ENCODE measurements at regions not wholly inside any gene's neighbourhood (a gene's known extent, or its start where the extent isn't known, plus 50 kb on each side); places are given as distances from the start of the nearest gene placed in this dataset.
"Not testable (repeated sequence)": the region's sequence is repeated elsewhere in the genome, so short reads cannot be mapped to it uniquely, and the experiment has no call there.

DNA sequence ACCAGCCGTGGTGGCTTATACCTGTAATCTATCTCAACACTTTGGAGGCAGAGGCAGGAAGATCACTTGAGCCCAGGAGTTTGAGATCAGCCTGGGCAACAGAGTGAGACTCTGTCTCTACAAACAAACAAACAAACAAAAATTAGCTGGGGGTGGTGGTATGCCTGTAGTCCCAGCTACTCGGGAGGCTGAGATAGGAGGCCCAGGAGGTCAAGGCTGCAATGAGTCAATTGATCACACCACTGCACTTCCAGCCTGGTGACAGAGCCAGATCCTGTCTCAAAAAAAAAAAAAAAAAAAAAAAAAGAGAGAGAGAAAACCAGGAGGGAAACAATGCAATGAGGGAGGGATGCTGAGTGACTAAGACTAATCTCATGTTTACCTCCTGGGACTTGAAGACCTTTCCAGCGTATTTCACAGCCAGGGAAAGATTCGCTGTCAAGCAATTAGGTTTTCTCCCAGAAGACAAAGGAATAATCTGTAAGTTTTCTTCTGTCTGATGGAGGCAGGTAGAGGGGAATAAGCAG lies 51.1 kb upstream of the MIER3 start:
- Mint-ChIP-seq H3K27me3 (peaks cover 23% of the 10 kb centered on the region), H3K36me3 (no peaks in the 10 kb centered on the region), H3K27ac (no peak overlapping the region), H3K4me1 (no peaks in the 10 kb centered on the region), H3K9me3 (no peaks in the 10 kb centered on the region), H3K4me3 (no peak overlapping the region)
- no peak for DNase-seq

DNA sequence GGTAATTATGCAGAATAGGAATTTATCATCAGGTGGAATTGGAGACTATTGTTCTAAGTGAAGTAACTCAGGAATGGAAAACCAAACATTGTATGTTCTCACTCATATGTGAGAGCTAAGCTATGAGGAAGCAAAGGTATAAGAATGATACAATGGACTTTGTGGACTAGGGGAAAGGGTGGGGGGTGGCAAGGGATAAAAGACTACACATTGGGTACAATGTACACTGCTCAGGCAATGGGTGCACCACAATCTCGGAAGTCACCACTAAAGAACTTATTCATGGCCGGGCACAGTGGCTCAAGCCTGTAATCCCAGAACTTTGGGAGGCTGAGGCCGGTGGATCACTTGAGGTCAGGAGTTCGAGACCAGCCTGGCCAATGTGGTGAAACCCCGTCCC lies 51.6 kb upstream of the MIER3 start:
- not testable (repeated sequence) for H3K9me3 Mint-ChIP-seq, H3K4me3 Mint-ChIP-seq, H3K27ac Mint-ChIP-seq, H3K4me1 Mint-ChIP-seq, H3K36me3 Mint-ChIP-seq, DNase-seq
- H3K27me3 Mint-ChIP-seq, result peaks cover 23% of the 10 kb centered on the region

DNA sequence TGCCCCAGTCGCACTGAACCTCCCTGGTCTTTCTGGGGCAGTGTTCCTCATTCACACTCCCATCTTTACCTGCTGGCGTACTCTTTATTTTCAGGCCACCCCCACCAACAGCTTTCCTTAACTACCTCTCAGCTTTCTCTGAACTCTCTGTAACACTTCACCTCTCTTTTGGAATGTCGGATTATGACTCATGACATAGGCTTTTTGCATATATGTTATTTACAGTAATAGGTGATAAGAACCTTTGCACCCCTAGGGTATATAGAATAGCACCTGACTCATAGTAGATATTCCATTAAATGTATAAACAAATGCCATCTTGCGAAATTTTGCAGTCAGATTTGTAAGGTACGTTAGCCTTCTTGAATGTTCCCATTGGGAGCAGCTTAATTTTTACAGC lies 52.9 kb upstream of the MIER3 start:
- Mint-ChIP-seq H3K36me3 (no peaks in the 10 kb centered on the region), H3K27me3 (peaks cover 18% of the 10 kb centered on the region), H3K9me3 (no peaks in the 10 kb centered on the region), H3K4me3 (no peak overlapping the region), H3K27ac (no peak overlapping the region), H3K4me1 (no peaks in the 10 kb centered on the region)
- DNase-seq, result no peak

DNA sequence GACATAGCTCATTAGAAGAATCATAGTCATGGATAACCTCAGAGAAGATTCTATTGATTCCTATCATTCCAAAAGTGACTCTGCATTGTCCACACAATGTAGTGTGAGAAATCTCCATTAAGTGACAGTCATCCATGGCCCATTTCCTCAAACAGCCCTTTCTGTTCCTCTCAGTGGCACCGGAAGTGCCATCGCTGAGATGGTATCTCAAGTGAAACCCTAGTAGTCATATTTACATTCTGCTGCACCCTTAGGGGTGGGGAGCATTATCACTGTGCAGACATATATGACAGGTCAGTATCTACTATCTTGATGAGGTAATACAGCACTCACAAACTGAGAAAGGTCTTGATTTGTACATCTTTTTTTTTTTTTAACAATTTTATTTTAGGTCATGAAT lies 55.4 kb upstream of the MIER3 start:
- H3K27ac Mint-ChIP-seq, result no peak overlapping the region
- no peaks in the 10 kb centered on the region for H3K9me3 Mint-ChIP-seq
- no peak overlapping the region for H3K4me3 Mint-ChIP-seq
- DNase-seq, result no peak
- no peaks in the 10 kb centered on the region for H3K4me1 Mint-ChIP-seq
- no peaks in the 10 kb centered on the region for H3K36me3 Mint-ChIP-seq
- H3K27me3 Mint-ChIP-seq, result peaks cover 5% of the 10 kb centered on the region

DNA sequence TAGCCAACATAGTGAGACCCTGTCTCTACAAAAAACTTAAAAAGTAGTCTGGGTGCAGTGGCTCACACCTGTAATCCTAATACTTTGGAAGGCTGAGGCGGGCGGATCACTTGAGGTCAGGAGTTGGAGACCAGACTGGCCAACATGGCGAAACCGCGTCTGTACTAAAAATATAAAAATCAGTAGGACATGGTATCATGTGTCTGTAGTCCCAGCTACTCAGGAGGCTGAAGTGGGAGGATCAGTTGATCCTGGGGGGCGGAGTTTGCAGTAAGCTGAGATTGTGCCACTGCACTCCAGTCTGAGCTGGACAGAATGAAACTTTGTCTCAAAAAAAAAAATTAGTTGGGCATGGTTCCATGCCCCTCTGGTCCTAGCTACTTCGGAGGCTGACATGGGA lies 57.9 kb upstream of the MIER3 start:
- no peaks in the 10 kb centered on the region for H3K4me1 Mint-ChIP-seq
- no peaks in the 10 kb centered on the region for H3K9me3 Mint-ChIP-seq
- no peak overlapping the region for H3K27ac Mint-ChIP-seq
- DNase-seq, result no peak
- no peaks in the 10 kb centered on the region for H3K36me3 Mint-ChIP-seq
- no peak overlapping the region for H3K4me3 Mint-ChIP-seq
- no peaks in the 10 kb centered on the region for H3K27me3 Mint-ChIP-seq

DNA sequence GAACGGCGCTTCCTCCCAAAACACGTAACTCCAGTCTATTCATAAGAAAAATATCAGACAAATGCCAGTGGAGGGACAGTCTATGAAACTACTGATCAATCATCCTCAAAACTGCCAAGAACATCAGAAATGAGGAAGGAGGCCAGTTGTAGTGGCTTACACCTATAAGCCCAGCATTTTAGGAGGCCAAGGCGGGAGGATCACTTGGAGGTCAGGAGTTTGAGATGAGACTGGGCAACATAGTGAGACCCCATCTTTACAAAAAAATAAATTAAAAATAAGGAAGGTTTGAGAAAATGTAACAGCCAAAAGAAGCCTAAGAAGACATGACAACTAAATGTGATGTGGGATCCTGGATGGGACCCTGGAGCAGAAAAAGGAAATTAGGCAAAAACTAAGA lies 58.9 kb upstream of the MIER3 start:
- no peak for DNase-seq
- H3K9me3 Mint-ChIP-seq, result no peaks in the 10 kb centered on the region
- no peaks in the 10 kb centered on the region for H3K4me1 Mint-ChIP-seq
- H3K27ac Mint-ChIP-seq, result no peak overlapping the region
- H3K4me3 Mint-ChIP-seq, result no peak overlapping the region
- H3K27me3 Mint-ChIP-seq, result no peaks in the 10 kb centered on the region
- H3K36me3 Mint-ChIP-seq, result no peaks in the 10 kb centered on the region

DNA sequence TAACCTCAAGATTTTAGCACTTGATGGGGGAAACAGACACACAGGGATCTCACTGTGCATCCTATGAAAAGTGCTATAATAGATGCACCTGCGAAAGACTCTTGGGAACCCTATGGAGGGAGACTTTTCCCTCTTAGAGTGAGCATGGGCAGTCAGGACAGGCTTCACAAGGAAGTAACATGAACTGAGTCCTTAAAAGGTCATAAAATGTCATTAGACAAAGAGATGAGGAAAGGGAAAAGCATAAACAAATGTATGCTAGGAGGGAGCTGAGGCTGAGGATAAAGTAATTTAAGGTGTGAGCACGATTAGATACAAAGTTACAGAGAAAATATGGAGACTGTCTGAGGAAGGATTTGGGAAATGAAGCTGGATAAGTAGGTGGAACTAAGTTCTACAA lies 60.6 kb upstream of the MIER3 start:
- Mint-ChIP-seq H3K4me1 (no peaks in the 10 kb centered on the region), H3K27ac (no peak overlapping the region), H3K9me3 (no peaks in the 10 kb centered on the region), H3K36me3 (no peaks in the 10 kb centered on the region), H3K4me3 (no peak overlapping the region), H3K27me3 (no peaks in the 10 kb centered on the region)
- DNase-seq, result no peak

DNA sequence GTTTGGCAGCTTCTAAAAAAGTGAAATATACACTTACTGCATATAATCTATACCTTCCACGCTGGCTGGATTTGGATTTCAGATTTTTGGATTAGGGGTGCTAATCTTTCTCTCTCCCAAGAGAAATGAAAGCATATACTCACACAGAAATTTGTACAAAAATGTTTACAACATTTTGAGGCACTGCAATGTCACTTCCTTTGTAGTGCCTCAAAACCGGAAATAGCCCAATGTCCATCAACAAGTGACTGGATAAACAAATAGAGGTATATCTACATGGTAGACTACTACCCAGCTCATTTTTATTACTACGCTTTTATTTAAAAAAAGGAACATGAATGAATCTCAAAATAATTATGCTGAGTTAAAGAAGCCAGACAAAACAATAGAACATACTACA lies 74.0 kb upstream of the MIER3 start:
- H3K27me3 Mint-ChIP-seq, result no peaks in the 10 kb centered on the region
- DNase-seq, result no peak
- H3K36me3 Mint-ChIP-seq, result no peaks in the 10 kb centered on the region
- no peak overlapping the region for H3K27ac Mint-ChIP-seq
- H3K4me3 Mint-ChIP-seq, result no peak overlapping the region
- peaks cover 5% of the 10 kb centered on the region for H3K9me3 Mint-ChIP-seq
- H3K4me1 Mint-ChIP-seq, result peaks cover 10% of the 10 kb centered on the region

DNA sequence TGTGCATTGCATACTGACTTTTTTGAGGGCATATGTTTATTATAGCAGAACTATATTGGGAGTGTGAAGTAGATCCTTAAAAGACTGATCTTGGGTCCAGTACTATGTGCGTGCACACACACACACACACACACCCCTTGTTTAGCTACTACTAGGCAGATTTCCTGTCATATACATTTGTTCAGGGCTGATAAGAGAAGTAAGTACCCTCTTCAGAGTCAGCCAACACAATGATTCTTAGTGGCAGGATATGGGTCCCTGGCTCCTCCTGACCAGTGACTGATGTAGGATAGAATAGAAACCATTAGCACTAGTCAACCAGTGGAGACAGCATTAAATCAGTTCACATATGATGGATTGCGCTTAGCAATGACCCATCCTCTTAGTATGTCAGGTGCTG lies 76.2 kb upstream of the MIER3 start:
- Mint-ChIP-seq H3K27me3 (peaks cover 2% of the 10 kb centered on the region), H3K4me1 (peaks cover 18% of the 10 kb centered on the region), H3K36me3 (no peaks in the 10 kb centered on the region), H3K9me3 (peaks cover 5% of the 10 kb centered on the region), H3K27ac (no peak overlapping the region), H3K4me3 (no peak overlapping the region)
- DNase-seq, result no peak

DNA sequence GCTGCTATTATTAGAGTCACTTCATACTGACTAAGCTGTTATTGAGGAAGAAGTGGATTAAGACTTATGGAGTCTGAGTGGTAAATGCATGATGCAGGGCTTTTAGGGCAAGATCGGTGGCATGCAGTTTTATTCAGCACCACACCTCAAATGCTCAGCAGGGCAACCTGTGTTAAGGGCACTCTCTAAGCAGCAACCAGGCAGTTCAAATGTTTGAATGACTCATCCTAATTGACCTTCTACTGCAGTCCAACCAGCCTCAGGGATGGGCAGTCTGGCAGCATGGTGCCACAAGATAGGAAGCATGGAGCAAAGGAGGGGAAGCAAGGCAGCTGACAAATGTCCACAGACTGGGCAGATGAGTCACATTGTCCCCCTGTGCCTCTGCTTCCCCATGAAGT lies 80.2 kb upstream of the MIER3 start:
- H3K4me1 Mint-ChIP-seq, result peaks cover 18% of the 10 kb centered on the region
- H3K36me3 Mint-ChIP-seq, result no peaks in the 10 kb centered on the region
- no peak for DNase-seq
- H3K27me3 Mint-ChIP-seq, result peaks cover 5% of the 10 kb centered on the region
- no peak overlapping the region for H3K4me3 Mint-ChIP-seq
- H3K27ac Mint-ChIP-seq, result no peak overlapping the region
- H3K9me3 Mint-ChIP-seq, result no peaks in the 10 kb centered on the region

DNA sequence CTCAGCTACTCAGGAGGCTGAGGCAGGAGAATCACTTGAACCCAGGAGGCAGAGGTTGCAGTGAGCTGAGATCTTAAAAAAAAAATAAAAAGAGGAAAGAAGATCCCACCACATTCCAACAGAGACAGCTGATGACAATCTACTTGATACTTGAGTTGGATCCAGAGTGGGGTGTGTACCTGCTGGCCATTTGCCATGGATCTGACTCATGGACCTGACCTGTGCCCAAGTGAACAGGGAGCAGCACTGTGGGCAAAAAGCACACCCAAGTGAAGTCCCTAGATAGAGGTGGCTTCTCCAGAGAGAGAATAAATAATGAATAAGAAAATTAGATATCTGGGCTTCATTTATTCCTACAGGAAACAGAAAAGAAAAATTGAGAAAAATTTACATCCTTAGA lies 81.2 kb upstream of the MIER3 start:
- no peaks in the 10 kb centered on the region for H3K9me3 Mint-ChIP-seq
- no peak for DNase-seq
- H3K4me1 Mint-ChIP-seq, result peaks cover 18% of the 10 kb centered on the region
- no peak overlapping the region for H3K27ac Mint-ChIP-seq
- no peak overlapping the region for H3K4me3 Mint-ChIP-seq
- no peaks in the 10 kb centered on the region for H3K36me3 Mint-ChIP-seq
- peaks cover 5% of the 10 kb centered on the region for H3K27me3 Mint-ChIP-seq

DNA sequence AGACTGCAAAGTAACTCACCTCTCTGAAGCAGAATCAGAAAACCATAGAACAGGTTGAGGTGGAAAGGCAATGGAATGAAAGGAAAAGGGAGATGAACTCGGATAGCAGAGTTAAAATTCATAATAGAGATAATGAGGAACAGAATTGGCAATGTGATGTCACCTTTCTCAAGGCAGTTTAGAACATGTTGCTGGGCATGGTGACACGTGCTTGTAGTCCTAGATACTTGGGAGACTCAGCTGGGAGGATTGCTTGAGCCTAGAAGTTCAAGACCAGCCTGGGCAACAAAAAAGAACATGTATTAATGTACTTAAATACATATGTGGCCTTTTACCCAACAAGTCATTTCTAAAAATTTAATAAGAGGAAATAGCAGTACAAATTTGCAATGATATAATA lies 81.6 kb upstream of the MIER3 start:
- peaks cover 5% of the 10 kb centered on the region for H3K27me3 Mint-ChIP-seq
- no peak for DNase-seq
- H3K4me3 Mint-ChIP-seq, result no peak overlapping the region
- no peaks in the 10 kb centered on the region for H3K36me3 Mint-ChIP-seq
- no peak overlapping the region for H3K27ac Mint-ChIP-seq
- no peaks in the 10 kb centered on the region for H3K9me3 Mint-ChIP-seq
- peaks cover 18% of the 10 kb centered on the region for H3K4me1 Mint-ChIP-seq

DNA sequence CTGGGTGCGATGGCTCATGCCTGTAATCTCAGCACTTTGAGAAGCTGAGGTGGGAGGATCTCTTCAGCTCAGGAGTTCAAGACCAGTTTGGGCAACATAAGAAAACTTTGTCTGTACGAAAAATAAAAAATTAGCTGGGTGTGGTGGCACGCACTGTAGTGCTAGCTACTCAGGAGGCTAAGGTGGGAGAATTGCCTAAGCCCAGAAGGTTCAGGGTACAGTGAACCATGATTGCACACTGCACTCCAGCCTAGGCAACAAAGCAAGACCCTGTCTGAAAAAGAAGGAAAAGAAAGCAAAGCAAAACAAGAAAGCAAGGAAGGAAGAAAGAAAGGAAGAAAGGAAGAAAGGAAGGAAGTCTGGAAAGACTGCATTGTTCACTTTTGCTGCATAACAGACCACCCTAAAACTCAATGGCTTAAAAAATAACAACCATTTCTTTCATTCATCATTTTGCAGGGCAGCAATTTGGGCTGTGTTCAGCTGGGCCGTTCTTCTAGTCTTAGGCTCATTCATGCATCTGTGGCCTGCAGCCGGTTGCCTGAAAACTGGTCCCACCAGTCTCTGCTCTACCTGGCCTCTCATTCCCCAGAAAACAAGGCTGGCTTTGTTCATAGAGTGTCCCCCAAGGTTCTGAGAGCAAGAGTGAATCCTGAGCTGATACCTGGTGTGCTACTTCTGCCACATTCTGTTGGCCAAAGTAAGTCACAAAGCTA lies 82.4 kb upstream of the MIER3 start:
- Mint-ChIP-seq H3K36me3 (no peaks in the 10 kb centered on the region), H3K9me3 (no peaks in the 10 kb centered on the region), H3K4me1 (peaks cover 18% of the 10 kb centered on the region), H3K27me3 (peaks cover 5% of the 10 kb centered on the region), H3K4me3 (no peak overlapping the region), H3K27ac (no peak overlapping the region)
- DNase-seq, result no peak

DNA sequence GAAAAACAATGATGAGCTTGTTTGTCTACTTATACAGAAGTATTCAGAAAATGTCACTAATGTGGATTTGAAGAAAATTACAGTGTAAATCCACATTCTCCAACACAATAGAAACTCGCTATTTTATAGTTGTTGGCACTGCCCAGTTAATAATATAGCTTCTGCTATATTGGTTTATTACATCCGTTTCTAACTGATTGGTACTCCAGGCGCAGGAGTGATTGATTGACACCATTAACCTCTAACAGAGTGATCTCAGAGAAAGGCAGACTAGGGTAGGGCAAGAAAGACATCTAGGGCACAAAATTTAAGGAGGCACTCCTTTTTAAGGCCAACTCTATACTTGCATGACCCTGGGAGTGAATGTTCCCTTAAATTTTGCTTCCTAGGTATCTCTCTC lies 84.0 kb upstream of the MIER3 start:
- Mint-ChIP-seq H3K4me3 (no peak overlapping the region), H3K36me3 (no peaks in the 10 kb centered on the region), H3K4me1 (peaks cover 8% of the 10 kb centered on the region), H3K27me3 (peaks cover 5% of the 10 kb centered on the region), H3K27ac (no peak overlapping the region), H3K9me3 (no peaks in the 10 kb centered on the region)
- DNase-seq, result no peak

DNA sequence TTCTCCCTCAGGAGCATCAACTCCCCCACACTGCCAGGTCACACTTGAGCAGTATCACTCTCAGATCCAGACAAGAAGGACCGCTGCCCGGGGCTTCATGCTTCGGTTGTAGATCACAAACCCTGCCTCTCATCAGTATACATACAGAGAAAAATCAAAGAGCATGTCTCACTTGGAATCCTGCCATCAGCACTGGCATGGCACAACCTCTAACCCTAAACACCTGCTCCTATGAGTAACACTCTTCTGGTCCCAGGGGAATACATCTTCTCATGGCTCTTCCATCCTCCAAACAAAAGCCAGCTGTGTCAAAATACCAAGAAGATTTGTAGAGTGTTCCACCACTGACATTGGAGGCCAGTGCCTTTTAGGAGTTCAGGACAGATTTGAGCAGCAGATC lies 84.8 kb upstream of the MIER3 start:
- DNase-seq, result no peak
- no peaks in the 10 kb centered on the region for H3K36me3 Mint-ChIP-seq
- H3K4me3 Mint-ChIP-seq, result no peak overlapping the region
- peaks cover 5% of the 10 kb centered on the region for H3K4me1 Mint-ChIP-seq
- no peak overlapping the region for H3K27ac Mint-ChIP-seq
- H3K9me3 Mint-ChIP-seq, result no peaks in the 10 kb centered on the region
- peaks cover 5% of the 10 kb centered on the region for H3K27me3 Mint-ChIP-seq

DNA sequence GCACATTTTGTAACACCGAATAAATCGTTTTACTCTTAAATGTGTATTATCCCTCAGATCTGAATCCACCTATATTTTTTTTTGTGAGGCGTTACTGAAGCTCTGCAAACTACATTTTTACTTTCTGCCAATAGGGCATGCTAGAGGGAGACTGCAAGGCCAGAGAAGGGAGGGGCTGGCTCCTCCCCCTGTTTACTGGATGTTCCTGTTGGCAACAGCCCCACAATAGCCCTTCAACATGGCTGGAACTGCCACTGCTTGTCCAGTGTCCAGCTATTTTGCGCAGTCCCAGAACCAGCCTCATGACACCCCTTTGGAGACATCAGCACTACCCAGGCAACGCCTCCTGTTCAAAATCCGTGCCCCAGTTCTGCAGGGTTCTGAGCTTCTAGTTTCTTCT lies 85.4 kb upstream of the MIER3 start:
- Mint-ChIP-seq H3K27ac (no peak overlapping the region), H3K27me3 (peaks cover 5% of the 10 kb centered on the region), H3K4me1 (no peaks in the 10 kb centered on the region), H3K9me3 (no peaks in the 10 kb centered on the region), H3K4me3 (no peak overlapping the region), H3K36me3 (no peaks in the 10 kb centered on the region)
- no peak for DNase-seq
